ENCODE measurements at regions not wholly inside any gene's neighbourhood (a gene's known extent, or its start where the extent isn't known, plus 50 kb on each side); places are given as distances from the start of the nearest gene placed in this dataset.

GRCh38 chr1:99529002-99529401 lies 116.9 kb upstream of the PALMD start:
- 54% methylated on average over 3 of the region's 3 CpGs for WGBS (ENCODE audit: low lambda C conversion rate, missing lambda C conversion rate)
- Histone ChIP-seq H3K4me3 (no peak overlapping the region), H3K9me2 (replicated peaks; ENCODE audit: insufficient read depth) (no peaks in the 10 kb centered on the region), H3K27me3 (no peaks in the 10 kb centered on the region), H3K9me3 (ENCODE audit: low read depth) (no peaks in the 10 kb centered on the region), H3K4me1 (ENCODE audit: insufficient read depth) (no peaks in the 10 kb centered on the region), H3K27ac (no peak overlapping the region), H3K79me2 (no peaks in the 10 kb centered on the region), H3K36me3 (replicated peaks; ENCODE audit: insufficient read depth, low read depth) (no peaks in the 10 kb centered on the region), H4K20me1 (ENCODE audit: insufficient read depth, poor library complexity, severe bottlenecking) (no peaks in the 10 kb centered on the region), H2AFZ (no peak overlapping the region), H3K4me2 (no peak overlapping the region)
- no peak for TF ChIP-seq CTCF (IDR thresholded peaks at IDR 0.05; ENCODE audit: poor library complexity)
- TF ChIP-seq EZH2 (IDR thresholded peaks at IDR 0.05; ENCODE audit: borderline replicate concordance): no peak
- TF ChIP-seq EZH2phosphoT487 (IDR thresholded peaks at IDR 0.05; ENCODE audit: low read depth, severe bottlenecking, unreplicated experiment): no peak
- DNase-seq (ENCODE audit: low spot score): no peak

GRCh38 chr1:99531578-99532275 lies 114.2 kb upstream of the PALMD start:
- Histone ChIP-seq H3K4me3 (no peak overlapping the region), H3K27ac (no peak overlapping the region), H4K20me1 (ENCODE audit: insufficient read depth, poor library complexity, severe bottlenecking) (no peaks in the 10 kb centered on the region), H3K4me1 (ENCODE audit: insufficient read depth) (no peaks in the 10 kb centered on the region), H2AFZ (no peak overlapping the region), H3K9me2 (replicated peaks; ENCODE audit: insufficient read depth) (no peaks in the 10 kb centered on the region), H3K79me2 (no peaks in the 10 kb centered on the region), H3K27me3 (no peaks in the 10 kb centered on the region), H3K9me3 (ENCODE audit: low read depth) (no peaks in the 10 kb centered on the region), H3K4me2 (no peak overlapping the region), H3K36me3 (replicated peaks; ENCODE audit: insufficient read depth, low read depth) (no peaks in the 10 kb centered on the region)
- no peak for DNase-seq (ENCODE audit: low spot score)
- TF ChIP-seq CTCF (IDR thresholded peaks at IDR 0.05; ENCODE audit: poor library complexity) (no peak), EZH2phosphoT487 (IDR thresholded peaks at IDR 0.05; ENCODE audit: low read depth, severe bottlenecking, unreplicated experiment) (no peak), EZH2 (IDR thresholded peaks at IDR 0.05; ENCODE audit: borderline replicate concordance) (no peak)
- 76% methylated on average over 5 of the region's 5 CpGs for WGBS (ENCODE audit: low lambda C conversion rate, missing lambda C conversion rate)

DNA sequence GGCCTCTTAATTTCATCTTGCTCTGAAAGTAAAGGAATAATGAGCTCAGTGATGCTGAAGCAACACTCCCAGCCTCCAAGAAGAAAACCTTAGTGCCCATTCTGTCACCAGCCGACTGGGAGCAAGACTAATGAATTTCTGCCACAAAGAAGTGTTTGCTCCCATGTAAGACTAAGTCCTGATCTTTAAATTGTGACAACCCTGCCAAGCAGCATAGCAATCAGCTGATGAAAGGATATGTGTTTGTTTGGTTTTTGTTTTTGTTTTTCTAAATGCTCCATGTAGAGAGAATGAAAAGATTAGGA lies 113.7 kb upstream of the PALMD start:
- TF ChIP-seq EZH2 (IDR thresholded peaks at IDR 0.05; ENCODE audit: borderline replicate concordance) (no peak), EZH2phosphoT487 (IDR thresholded peaks at IDR 0.05; ENCODE audit: low read depth, severe bottlenecking, unreplicated experiment) (no peak), CTCF (IDR thresholded peaks at IDR 0.05; ENCODE audit: poor library complexity) (no peak)
- WGBS (ENCODE audit: low lambda C conversion rate, missing lambda C conversion rate): 77% methylated on average over 1 of the region's 1 CpG

More for the DNA sequence above, 113.7 kb upstream of the PALMD start:
- Histone ChIP-seq H3K9me2 (replicated peaks; ENCODE audit: insufficient read depth) (no peaks in the 10 kb centered on the region), H2AFZ (no peak overlapping the region), H3K9me3 (ENCODE audit: low read depth) (no peaks in the 10 kb centered on the region), H4K20me1 (ENCODE audit: insufficient read depth, poor library complexity, severe bottlenecking) (no peaks in the 10 kb centered on the region), H3K79me2 (no peaks in the 10 kb centered on the region), H3K4me2 (no peak overlapping the region), H3K36me3 (replicated peaks; ENCODE audit: insufficient read depth, low read depth) (no peaks in the 10 kb centered on the region), H3K27ac (no peak overlapping the region), H3K4me3 (no peak overlapping the region), H3K4me1 (ENCODE audit: insufficient read depth) (no peaks in the 10 kb centered on the region), H3K27me3 (no peaks in the 10 kb centered on the region)
- no peak for DNase-seq (ENCODE audit: low spot score)
